Colonic mucosa (tissue), 4 donors: ENCODE measurements at regions not wholly inside any gene's neighbourhood (a gene's known extent, or its start where the extent isn't known, plus 50 kb on each side); places are given as distances from the start of the nearest gene placed in this dataset.

ENCODE experiments used
- DNase-seq: peaks from one replicate; pipeline ENCODE4 v3.0.0-alpha.2; 2020
- H3K27ac ChIP-seq: fragments of 200-600 bp; one replicate; pipeline ENCODE4 v1.8.0; 2021
- H3K27me3 ChIP-seq: fragments of 200-600 bp; one replicate; pipeline ENCODE4 v1.8.0; 2021
- H3K36me3 ChIP-seq: fragments of 200-600 bp; one replicate; pipeline ENCODE4 v1.8.0; 2021
- H3K4me1 ChIP-seq: fragments of 200-600 bp; one replicate; pipeline ENCODE4 v1.8.0; 2021; ENCODE audit warnings: mild to moderate bottlenecking
- H3K4me3 ChIP-seq: fragments of 200-600 bp; one replicate; pipeline ENCODE4 v1.8.0; 2021
- H3K9ac ChIP-seq, 2 donors: one replicate each; pipeline ENCODE4 v1.7.0; 2013; ENCODE audit warnings: control low read depth in 2 of 2, low read depth in 2 of 2, low read length in 2 of 2
- H3K9me3 ChIP-seq: fragments of 200-600 bp; one replicate; pipeline ENCODE4 v1.8.0; 2021
- intact Hi-C: fragments of 100-400 bp; cut with DNase I; formaldehyde crosslinking; loops from one replicate; pipeline ENCODE4 v1.14.1; 2022
- TF ChIP-seq, protein P1 (sequence below): fragments of 200-600 bp; IDR thresholded peaks from one replicate; pipeline ENCODE4 v1.8.0; 2022; ENCODE audit warnings: antibody characterized with exemption, mild to moderate bottlenecking
- donor health status: healthy.
- donor health status: DM: no; HTN: no; CAD: no.
- donor health status: DM: no; HTN: no; CAD: no.

GRCh38 chr3:35849496-35849895 is 210.2 kb downstream of the ARPP21 start:
- Histone ChIP-seq H3K27me3 (no peaks in the 10 kb centered on the region), H3K4me3 (no peak overlapping the region), H3K9me3 (no peaks in the 10 kb centered on the region), H3K27ac (no peak overlapping the region), H3K36me3 (no peaks in the 10 kb centered on the region), H3K4me1 (no peaks in the 10 kb centered on the region), H3K9ac (no peak overlapping the region)
- TF ChIP-seq, protein P1, sequence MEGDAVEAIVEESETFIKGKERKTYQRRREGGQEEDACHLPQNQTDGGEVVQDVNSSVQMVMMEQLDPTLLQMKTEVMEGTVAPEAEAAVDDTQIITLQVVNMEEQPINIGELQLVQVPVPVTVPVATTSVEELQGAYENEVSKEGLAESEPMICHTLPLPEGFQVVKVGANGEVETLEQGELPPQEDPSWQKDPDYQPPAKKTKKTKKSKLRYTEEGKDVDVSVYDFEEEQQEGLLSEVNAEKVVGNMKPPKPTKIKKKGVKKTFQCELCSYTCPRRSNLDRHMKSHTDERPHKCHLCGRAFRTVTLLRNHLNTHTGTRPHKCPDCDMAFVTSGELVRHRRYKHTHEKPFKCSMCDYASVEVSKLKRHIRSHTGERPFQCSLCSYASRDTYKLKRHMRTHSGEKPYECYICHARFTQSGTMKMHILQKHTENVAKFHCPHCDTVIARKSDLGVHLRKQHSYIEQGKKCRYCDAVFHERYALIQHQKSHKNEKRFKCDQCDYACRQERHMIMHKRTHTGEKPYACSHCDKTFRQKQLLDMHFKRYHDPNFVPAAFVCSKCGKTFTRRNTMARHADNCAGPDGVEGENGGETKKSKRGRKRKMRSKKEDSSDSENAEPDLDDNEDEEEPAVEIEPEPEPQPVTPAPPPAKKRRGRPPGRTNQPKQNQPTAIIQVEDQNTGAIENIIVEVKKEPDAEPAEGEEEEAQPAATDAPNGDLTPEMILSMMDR = no peak
- intact Hi-C loops = no loop called here
- DNase-seq = no peak

GRCh38 chr3:35849963-35850362 is 210.6 kb downstream of the ARPP21 start:
- intact Hi-C loops = no loop called here
- no peak overlapping the region for H3K27ac ChIP-seq
- DNase-seq = no peak
- H3K27me3 ChIP-seq = no peaks in the 10 kb centered on the region
- H3K9me3 ChIP-seq = no peaks in the 10 kb centered on the region
- no peaks in the 10 kb centered on the region for H3K36me3 ChIP-seq
- H3K9ac ChIP-seq = no peak overlapping the region
- TF ChIP-seq, protein P1 = no peak
- no peaks in the 10 kb centered on the region for H3K4me1 ChIP-seq
- no peak overlapping the region for H3K4me3 ChIP-seq

GRCh38 chr3:35857004-35857403 is 217.7 kb downstream of the ARPP21 start:
- Histone ChIP-seq H3K36me3 (no peaks in the 10 kb centered on the region), H3K9me3 (no peaks in the 10 kb centered on the region), H3K4me1 (no peaks in the 10 kb centered on the region), H3K27ac (no peak overlapping the region), H3K9ac (no peak overlapping the region), H3K4me3 (no peak overlapping the region), H3K27me3 (no peaks in the 10 kb centered on the region)
- no peak for DNase-seq
- intact Hi-C loops = no loop called here
- TF ChIP-seq, protein P1 = no peak

DNA sequence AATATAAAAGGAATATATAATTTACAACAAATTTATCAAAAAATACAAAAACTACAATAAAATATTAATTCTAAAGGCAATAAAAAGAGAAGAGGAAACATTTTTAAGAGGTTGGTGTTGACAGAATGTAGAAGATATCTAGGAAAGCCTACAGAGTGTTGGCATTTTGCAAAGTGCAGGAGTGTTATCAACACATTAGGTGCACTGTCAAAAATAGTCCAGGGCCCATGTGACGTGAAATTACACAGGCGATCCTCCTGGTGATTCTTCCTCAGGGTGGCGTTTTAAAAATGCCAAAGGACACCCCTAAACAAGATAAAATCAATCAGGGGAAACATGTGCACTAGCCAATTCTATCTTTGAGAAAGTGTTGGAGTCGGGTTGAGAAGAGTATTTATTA is 222.7 kb downstream of the ARPP21 start:
- DNase-seq = no peak
- H3K4me3 ChIP-seq = no peak overlapping the region
- H3K27ac ChIP-seq = no peak overlapping the region
- intact Hi-C loops = no loop called here
- H3K27me3 ChIP-seq = no peaks in the 10 kb centered on the region
- no peaks in the 10 kb centered on the region for H3K9me3 ChIP-seq
- TF ChIP-seq, protein P1 = no peak
- no peaks in the 10 kb centered on the region for H3K36me3 ChIP-seq
- no peak overlapping the region for H3K9ac ChIP-seq
- H3K4me1 ChIP-seq = no peaks in the 10 kb centered on the region

DNA sequence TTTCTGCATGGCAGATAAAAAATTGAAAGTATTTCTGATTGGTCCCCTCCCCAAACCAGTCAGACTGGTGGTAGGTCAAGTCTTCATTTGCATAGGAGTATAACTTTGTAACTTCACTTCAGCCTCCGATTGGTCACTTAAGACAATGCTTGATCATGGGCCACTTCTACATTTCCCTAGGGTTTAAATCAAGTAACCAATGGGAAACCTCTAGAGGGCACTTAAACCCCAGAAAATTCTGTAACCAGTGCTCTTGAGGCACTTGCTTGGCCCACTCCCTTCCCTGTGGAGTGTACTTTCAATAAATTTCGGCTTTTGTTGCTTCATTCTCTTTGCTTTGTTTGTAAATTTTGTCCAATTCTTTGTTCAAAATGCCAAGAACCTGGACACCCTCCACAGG is 225.5 kb downstream of the ARPP21 start:
- Histone ChIP-seq H3K4me1 (no peaks in the 10 kb centered on the region), H3K9ac (no peak overlapping the region), H3K27ac (no peak overlapping the region), H3K9me3 (no peaks in the 10 kb centered on the region), H3K4me3 (no peak overlapping the region), H3K27me3 (no peaks in the 10 kb centered on the region), H3K36me3 (no peaks in the 10 kb centered on the region)
- DNase-seq = no peak
- TF ChIP-seq, protein P1 = no peak
- intact Hi-C loops = no loop called here

- H3K4me3 ChIP-seq = no peak overlapping the region
- TF ChIP-seq, protein P1 = no peak
- no peaks in the 10 kb centered on the region for H3K27me3 ChIP-seq
- intact Hi-C loops = no loop called here
- no peaks in the 10 kb centered on the region for H3K4me1 ChIP-seq
- H3K9ac ChIP-seq = no peak overlapping the region
- H3K36me3 ChIP-seq = no peaks in the 10 kb centered on the region
- H3K27ac ChIP-seq = no peak overlapping the region
- no peak for DNase-seq
- H3K9me3 ChIP-seq = no peaks in the 10 kb centered on the region
Observed at GRCh38 chr3:35867791-35868190, 228.5 kb downstream of the ARPP21 start.
